Mammary epithelial cell (primary cell): ENCODE measurements at regions not wholly inside any gene's neighbourhood (a gene's known extent, or its start where the extent isn't known, plus 50 kb on each side); places are given as distances from the start of the nearest gene placed in this dataset.

Experiments
- EZH2 ChIP-seq: IDR thresholded peaks from 2 replicates; pipeline ENCODE4 v1.6.1; 2012; ENCODE audit warnings: low read length, inconsistent platforms, borderline replicate concordance
- TF ChIP-seq, protein P1 (sequence below), 2 donors: IDR thresholded peaks in 1 of 2; conservative IDR thresholded peaks in 1 of 2; 2 replicates each; pipeline ENCODE4 v1.5.1; 2011 to 2012; ENCODE audit warnings: inconsistent platforms in 2 of 2, low read length in 2 of 2, mild to moderate bottlenecking in 2 of 2, control low read depth in 1 of 2, low read depth in 1 of 2; ENCODE audit not compliant: insufficient read depth in 1 of 2; ENCODE audit errors: extremely low read depth in 1 of 2

DNA sequence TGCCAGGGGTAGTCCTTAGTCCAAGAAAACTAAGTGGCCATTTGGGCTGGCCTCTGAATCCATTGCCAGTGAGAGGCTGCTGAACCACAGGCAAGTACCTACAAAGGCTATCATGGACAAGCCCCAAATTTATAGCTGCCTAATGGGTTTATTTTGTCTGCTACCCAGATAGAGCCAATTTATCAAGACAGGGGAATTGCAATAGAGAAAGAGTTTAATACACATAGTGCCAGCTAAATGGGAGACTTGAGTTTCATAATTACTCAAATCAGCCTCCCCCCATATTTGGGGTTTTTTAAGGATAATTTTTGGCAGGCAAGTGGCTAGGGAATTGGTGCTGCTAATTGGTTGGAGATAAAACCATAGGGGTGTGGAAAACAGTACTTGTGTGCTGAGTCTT lies 73.1 kb upstream of the BMP2K start:
- TF ChIP-seq, protein P1, sequence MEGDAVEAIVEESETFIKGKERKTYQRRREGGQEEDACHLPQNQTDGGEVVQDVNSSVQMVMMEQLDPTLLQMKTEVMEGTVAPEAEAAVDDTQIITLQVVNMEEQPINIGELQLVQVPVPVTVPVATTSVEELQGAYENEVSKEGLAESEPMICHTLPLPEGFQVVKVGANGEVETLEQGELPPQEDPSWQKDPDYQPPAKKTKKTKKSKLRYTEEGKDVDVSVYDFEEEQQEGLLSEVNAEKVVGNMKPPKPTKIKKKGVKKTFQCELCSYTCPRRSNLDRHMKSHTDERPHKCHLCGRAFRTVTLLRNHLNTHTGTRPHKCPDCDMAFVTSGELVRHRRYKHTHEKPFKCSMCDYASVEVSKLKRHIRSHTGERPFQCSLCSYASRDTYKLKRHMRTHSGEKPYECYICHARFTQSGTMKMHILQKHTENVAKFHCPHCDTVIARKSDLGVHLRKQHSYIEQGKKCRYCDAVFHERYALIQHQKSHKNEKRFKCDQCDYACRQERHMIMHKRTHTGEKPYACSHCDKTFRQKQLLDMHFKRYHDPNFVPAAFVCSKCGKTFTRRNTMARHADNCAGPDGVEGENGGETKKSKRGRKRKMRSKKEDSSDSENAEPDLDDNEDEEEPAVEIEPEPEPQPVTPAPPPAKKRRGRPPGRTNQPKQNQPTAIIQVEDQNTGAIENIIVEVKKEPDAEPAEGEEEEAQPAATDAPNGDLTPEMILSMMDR (conservative IDR thresholded peaks at IDR 0.05 in 1 of 2, IDR thresholded peaks at IDR 0.05 in 1 of 2; ENCODE audit: extremely low read depth in 1 of 2, insufficient read depth in 1 of 2, low read depth in 1 of 2, low read length in 2 of 2) = no peak
- TF ChIP-seq EZH2 = no peak
